NCI-H1417 (cell line): ENCODE measurements at regions not wholly inside any gene's neighbourhood (a gene's known extent, or its start where the extent isn't known, plus 50 kb on each side); places are given as distances from the start of the nearest gene placed in this dataset.
"Not testable (repeated sequence)": the region's sequence is repeated elsewhere in the genome, so short reads cannot be mapped to it uniquely, and the experiment has no call there.

Source experiments
- DNase-seq, 3 experiments: peaks; one replicate each; lab custom pipeline; 2025; lab: John Stamatoyannopoulos, UW

DNA sequence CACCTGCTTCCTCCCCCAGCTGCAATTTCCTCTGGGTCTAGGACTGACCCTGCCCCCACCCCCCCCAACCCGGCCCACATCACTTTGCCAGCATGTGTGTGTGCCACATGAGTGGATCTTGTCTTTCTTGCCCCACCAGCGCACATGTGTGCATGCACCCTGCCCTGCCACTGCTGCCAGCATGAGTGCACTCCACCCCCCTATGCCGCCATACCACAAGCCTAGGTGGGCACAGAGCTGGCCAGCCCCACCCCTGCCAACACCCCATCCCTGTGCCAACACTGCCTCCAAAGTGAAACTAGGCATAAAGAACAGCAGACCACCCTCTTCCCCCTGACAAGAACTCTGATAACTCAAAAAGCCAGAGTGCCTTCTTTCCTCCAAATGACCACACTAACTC is 296.3 kb upstream of the SGO1 start:
- DNase-seq: no peak

DNA sequence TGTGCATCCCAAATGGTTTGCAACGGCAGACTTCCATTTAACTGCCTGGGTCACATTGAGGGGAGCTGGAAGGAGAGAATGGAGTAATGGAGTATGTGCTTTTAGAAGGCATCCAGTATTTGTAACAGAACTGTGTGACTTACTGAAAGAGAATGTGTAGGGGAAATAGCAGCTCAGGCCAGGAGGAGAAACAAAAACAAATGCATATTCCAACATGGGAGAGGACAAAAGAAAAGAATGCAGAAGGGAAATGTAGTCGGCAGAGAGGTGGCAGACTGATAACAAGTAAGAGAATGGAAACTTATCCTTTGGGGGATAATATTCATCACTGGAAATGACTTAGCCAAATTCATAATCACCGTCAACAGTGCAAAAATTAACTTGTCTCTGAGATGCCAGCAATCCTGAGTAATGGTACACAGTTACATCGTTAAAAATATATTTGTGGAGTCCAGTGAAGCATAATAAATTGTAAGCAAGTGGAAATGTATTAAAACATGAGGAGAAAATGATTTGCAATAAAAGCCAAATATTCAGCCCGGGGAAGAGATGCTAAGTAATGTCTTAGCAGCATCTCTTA is 294.9 kb upstream of the SGO1 start:
- DNase-seq: no peak

DNA sequence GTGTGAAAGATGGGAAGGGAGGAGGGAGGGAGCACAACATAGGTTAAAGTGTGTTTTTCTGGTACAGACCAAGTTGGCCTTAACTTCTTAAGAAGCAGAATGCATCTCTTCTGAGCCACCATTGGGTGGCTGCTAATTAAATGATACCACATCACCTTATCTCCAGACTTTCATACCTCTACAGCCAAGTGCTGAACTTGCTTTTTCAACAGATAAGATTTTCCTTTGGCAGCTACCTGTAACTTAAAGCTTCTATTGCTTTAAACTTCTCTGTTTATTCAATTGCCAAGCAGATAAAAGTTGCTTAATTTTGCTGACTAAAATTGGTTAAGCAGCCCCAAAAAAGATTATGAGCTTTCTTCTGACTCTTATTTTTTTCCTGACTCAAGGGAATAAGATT is 292.4 kb upstream of the SGO1 start:
- no peak for DNase-seq

DNA sequence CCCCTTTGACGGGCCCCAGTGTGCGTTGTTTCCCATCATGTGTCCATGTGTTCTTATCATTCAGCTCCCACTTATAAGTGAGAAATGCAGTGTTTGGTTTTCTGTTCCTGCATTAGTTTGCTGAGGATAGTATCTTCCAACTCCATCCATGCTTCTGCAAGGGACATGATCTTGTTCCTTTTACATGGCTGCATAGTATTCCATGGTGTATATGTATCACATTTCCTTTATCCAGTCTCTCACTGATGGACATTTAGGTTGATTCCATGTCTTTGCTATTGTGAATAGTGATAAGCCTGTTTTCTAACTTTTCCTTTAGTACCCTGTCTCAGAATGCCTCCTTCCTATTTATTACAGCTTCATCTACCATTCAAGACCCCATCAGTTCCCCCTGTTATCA is 278.2 kb upstream of the SGO1 start:
- not testable (repeated sequence) for DNase-seq

DNA sequence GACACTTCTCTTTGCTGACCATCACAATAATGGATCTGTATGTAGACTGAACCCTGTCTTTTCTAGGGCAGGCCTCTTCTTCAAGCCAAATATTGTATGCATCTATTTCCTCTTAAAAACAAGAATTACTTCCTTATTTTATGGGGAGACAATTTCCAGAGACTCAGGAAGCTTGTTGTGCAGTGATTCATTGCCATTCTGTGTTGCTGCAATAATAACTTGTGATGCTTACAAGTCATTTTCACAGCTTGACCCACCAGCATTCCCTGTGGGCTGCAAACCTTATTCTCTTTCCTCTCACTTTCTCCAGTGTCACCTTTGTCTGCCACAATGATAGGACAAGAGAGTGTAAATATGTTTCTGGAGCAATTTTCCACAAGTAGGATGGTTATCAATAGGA is 276.7 kb upstream of the SGO1 start:
- no peak for DNase-seq

DNA sequence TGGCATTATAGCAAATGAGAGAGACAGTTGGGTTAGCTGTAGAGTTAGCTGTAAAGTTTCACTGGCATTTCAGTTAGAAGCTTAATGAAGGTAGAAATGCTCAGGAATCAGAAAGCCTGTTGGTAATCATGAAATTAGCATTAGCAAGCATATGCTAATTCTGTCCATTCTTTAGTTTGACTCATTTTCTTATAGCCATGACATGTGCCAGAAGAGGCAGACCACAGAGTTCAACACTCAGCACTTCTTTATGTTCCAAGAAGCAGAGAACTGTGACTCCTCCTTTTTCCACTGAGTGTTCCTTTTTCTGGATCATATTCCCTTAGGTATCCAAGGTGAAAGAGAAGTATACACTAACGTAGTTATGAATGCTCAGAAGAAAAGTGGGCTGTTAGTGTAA is 276.2 kb upstream of the SGO1 start:
- no peak for DNase-seq

DNA sequence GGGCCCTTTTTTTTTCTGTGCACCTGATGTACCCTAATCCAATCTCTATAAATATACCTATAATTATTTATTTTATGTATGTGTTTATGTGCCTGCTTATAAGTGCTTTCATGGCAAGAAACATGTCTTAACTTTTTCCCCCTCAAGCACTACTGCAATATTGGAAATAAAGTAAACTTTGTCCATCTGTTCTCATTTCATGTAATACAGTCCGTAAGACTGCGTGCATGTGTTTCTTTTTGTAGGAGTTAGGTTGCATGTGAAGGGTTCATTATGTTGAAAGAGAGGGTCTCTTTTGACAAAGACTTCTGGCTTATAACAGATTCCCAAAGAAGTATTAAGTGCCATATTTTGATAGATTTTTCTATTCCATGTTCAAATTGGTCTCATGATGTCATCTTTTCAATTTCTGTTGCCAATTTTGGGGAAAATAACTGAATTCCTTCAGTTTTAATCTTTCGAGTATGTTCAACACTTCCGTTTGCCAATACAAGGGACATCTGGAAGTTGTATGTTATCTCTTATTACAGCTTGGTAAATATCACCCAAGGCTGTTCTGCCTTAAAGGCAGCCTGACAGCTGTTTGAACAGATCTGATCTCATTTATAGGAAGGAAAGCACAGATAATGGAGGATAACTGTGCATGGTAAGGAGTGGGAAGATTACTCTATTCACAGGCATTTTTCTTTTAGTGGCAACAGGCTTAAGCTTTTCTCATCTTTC is 273.1 kb upstream of the SGO1 start:
- DNase-seq: no peak

DNA sequence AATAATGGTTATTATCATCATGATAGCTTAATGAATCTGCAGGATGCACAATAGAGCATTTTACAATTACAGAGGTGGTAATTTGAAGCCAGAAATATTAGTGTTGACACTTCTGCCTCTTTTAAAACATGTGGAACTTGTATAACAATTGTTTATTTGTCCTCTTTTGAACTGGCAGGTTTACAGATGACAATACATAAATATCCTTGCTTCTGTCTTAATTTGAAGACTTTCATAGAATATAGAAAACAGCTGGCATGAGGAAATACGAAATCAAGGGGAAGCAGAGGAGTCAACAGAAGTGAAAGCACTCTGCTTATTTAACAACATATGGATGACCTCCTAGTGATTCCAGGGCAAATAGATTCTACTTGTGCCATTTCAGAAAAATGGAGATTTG is 270.5 kb upstream of the SGO1 start:
- DNase-seq: no peak

DNA sequence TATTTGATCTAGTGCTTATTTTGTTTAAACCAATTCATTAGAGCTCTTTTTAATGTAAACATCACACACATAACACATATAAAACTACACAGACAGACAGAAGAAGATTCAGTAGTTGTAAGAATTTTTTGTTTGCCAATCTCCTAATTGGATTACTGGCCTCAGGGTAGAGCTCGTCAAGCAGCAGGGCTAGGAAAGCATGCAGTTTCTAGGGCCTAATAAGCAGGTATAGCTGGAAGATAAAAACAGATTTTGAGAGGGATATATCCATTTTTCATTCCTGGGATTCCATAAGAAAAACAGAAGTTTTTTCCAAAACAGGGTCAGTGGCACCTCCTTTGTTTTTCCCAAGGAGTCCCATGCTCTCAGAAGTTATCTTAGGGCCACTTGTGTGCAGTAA is 265.2 kb upstream of the SGO1 start:
- DNase-seq: no peak

DNA sequence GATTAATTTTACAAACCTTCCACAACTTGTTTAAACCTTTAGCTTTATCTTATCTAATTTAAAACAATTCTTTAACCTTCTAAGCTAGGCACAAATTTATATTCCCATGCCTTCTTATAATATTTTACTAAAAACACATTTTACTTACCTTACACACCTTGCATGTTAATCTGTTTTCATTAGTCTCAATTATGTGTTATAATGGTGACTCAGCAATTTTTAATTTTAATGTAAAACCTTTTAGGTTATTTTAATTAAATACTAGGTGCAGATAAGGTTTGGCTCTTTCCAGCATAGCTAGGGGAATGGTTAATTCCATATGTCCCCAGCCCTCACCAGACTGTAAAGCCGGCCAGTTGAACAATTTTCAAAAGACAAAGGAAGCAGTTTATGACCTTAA is 264.6 kb upstream of the SGO1 start:
- no peak for DNase-seq

DNA sequence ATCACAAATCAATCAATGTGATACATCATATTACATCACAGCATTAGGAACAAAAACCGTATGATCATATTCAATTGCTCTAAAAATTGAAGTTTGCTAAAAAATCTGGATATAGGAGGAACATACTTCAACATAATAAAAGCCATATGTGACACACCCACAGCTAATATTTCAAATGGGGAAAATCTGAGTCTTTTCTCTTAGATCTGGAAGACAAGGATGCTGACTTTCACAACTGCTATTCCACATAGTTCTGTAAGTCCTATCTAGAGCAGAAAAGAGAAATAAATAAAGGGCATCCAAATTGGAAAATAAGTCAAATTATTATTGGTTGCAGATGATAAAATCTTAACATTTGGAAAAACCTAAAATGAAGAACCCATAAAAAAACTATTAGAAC is 256.8 kb upstream of the SGO1 start:
- no peak for DNase-seq

DNA sequence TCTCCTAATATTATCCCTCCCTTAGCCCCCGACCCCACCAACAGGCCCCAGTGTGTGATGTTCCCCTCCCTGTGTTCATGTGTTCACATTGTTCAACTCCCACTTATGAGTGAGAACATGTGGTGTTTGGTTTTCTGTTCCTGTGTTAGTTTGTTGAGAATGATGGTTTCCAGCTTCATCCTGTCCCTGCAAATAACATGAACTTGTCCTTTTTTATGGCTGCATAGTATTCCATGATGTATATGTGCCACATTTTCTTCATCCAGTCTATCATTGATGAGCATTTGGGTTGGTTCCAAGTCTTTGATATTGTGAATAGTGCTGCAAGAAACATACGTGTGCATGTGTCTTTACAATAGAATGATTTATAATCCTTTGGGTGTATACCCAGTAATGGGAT is 241.3 kb upstream of the SGO1 start:
- not testable (repeated sequence) for DNase-seq

DNA sequence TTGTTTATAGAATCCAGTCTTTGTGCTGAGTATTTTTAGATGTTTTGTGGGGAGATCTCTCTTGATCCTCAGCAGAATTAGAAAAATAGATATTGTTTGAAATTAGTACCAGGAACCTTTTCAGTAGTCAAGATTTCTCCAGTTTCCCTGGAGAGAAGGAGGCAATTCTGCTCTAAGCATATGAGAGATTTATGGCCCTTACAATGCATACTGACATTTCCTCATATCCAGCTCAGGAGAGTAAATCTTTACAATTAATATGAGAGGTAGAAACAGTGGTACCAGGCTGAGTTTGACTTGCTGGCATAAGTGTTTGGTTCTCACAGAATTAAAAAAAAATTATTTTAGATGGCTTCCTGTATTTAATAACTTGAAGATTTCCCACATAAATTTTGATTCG is 239.1 kb upstream of the SGO1 start:
- DNase-seq: peak in 1 of 3 experiments; percentile 8

DNA sequence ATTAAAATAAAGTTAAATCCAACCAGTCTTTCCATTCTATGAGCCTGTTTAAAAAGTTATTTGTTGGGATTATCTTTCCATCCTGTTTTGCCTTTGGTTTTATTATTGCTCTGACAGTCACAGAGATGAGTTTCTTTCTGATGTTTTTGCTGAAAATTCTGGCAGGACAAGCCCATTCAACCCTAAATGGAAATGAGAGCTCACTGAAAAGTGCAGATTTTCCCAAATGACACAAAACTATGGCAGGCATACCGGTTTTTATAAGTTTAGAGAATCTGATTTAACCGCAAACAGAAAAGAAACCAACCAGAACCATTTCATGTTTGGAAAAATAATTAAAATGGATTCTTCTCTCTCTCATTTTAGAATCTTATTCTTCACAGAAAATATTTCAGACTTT is 238.1 kb upstream of the SGO1 start:
- DNase-seq: no peak

DNA sequence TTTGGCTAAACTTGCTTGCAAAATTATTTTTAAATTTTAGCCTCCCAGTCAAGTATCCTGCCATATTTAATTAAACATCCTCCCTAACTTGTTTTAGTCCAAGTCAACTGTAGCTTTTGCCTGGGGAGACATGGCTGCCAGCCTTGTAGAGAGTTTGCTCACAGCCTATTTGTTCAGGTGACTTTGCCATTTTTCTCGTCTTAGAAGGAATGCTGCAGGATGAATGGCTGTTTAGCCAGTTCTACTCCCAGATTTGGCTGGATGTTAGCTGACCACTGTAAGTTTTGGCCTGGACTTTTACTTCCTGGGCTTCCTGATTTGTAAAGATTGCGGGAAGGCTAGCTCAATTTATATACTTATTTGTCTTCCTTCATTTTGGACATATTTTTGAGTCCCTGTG is 236.4 kb upstream of the SGO1 start:
- DNase-seq: no peak

DNA sequence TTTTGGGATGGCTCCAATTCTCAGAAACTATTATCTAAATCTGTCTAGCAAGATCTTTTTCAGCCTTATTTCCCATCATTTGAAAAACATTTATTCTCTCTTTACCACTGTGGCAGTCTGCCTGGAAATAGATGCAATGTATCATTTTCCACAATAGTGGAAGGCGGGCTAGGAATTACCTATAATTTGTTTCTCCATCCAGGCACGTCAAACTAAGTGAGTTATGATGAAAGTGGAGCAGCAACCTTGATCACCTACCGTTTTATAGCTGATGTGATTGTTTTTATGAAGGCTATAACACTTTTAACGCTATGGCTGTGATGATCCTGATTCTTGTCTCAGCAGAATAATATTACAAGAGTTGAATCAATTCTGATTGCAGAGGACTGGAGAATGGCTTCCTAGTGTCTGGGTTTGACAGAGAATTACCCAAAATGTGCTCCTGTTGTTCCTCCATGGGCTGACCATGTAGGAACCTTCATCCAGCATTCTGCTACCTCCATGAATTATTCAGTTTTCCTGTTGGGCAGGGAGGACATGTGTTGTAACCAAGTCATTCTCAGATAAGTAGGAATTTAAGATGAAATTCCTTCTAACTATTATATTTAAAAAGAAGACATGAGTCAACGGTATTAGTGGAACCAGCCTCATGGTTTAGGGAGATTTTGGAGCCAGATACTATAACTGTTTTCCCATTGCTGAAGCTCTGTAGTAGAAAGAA is 231.5 kb upstream of the SGO1 start:
- peak in 1 of 3 experiments; percentile 19 for DNase-seq

DNA sequence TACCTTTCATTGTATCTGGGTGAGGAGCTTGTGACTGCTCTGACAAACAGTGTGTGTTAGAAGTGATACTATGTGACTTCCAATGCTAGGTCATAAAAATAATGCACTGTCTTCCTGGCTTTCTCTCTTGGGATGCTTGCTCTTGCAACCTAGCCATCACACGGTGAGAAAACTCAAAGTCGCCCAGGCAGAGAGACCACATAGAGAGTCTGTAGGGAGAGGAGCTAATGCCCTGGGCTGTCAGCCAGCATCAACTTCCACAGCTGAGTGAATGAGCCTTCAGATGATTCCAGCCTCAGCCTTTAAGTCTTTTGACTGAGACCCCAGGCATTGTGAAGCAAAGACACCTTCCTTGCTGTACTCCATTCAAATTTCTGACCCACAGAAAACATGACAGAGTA is 220.6 kb upstream of the SGO1 start:
- DNase-seq: no peak

DNA sequence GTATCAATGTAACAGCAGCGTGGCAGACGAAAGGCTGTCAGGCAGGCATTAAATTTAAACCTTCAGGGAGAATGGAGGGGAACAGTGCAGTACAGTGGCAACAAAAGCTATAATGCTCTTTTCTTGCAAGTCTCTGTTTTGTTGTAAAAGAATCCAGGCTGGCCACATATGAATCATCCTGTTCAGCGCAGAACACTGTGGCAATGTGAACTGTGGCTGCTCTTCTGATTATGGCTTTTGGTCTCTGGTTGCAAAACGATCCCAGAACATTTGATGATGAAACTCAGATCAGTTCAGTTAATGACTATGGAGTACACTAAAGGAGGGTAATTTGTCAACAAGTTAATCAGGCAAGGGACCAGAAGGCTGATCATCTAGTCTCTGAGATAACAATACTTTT is 219.7 kb upstream of the SGO1 start:
- no peak for DNase-seq

DNA sequence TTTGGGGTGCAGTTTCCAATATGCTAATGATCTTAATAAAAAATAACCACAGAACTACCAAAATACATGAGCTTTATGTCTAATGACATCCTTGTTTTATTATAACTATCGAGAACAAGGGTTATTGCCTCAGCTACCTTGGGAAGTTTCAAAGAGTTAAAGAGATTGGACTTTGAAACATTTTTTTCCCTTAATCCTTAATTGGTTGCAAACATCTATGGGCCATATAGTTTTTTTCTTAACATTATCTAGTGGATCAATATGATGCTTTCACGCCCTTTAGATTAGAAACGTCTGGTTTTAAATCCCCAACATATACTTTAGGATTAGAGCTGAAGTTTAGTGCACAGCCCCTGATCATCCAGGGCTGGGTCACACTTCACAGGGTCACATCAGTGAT is 219.2 kb upstream of the SGO1 start:
- DNase-seq: no peak

DNA sequence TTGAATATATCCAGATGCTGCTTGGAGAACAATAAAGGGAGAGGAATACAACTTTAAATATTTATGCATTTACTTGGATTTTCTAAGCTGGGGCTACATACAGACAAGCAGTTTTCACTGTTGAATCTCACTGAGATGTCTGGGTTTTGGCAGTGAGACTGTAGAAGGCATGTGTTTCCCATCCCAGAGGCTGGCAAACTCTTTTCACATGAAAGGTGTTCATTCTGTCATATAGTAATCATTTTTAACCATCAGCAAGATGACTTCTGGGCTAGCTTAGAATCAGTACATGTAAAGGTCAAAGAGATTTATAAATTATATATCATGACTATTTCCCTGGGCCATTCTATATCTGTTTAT is 218.7 kb upstream of the SGO1 start:
- no peak for DNase-seq

DNA sequence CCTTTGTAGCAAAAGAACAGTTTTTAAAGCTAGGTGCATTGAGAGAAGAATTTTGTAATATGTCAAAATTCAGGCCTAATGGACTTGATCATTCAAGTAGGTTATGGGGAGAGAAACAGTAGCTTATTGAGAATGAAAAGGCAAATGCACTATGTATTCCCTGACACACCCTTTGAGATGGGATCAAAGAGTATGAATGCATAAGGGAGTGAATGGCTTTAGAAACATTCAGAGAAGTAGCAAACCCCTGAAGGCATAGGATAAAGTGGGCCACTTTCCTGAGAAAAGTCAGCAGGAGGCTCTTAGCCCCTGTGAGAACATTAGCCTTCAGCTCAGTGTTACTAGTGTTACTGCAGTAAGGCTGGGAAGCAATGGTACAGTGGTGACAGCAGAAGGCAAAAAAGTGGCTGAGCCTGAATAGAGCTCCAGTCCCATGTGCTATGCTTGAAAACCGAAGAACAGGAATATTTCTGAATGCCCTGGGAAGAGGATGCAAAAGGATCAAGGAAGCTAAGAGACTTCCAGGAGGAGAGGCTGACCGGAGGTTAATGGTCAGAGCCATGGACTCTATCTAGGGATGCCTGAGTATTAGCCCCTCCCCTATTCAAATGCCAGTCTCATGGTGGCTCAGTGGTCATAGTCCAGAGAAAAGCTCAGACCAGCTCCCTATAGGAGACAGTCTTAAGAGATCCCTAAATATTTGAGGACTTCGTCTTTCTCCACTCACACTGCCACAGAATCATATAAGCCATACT is 218.2 kb upstream of the SGO1 start:
- DNase-seq: no peak

DNA sequence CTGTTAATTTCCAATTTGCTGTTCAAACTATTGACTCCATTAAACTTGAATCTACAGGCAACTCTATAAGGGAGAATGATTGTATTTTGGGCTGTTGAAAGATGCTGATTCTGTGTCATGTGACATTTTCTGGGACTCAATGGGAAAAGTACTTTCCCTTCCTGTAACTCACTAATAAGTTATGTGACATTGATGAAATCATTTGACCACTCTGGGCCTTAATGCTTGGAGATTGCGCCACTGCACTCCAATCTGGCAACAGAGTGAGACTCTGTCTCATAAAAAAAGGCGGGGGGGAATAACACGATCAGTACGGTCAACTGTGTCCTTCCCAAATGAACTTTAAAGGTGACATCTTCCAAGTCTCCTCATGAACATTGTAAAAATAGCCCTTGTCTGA is 215.2 kb upstream of the SGO1 start:
- no peak for DNase-seq

DNA sequence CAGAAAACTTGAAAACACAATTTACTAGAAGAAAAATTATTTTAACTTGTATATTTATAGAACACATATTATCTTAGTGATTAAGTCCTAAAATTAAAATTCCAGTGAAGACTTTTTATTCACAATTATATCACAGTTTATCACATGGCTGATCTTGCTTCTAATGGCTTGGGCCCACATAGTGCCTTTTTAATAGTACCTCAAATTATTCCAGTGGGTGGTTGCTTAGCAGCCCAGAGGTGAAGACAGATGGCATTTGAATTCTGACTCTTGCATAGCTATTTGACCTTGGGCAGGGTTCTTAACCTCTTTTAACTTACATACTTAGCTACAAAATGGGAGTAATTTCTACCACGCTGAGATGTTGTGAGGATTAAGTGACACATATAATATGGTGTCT is 214.7 kb upstream of the SGO1 start:
- DNase-seq: no peak
